GM12892 (cell line): ENCODE measurements at regions not wholly inside any gene's neighbourhood (a gene's known extent, or its start where the extent isn't known, plus 50 kb on each side); places are given as distances from the start of the nearest gene placed in this dataset.

Experiments used
- DNase-seq: peaks from one replicate; pipeline ENCODE4 v3.0.0; 2011; ENCODE audit not compliant: insufficient read length
- FAIRE-seq: peaks from 2 replicates; lab custom pipeline; 2011; peaks lifted over from hg19 to GRCh38; lab: Jason Lieb, UNC
- POLR2A ChIP-seq: IDR thresholded peaks from 2 replicates; pipeline ENCODE4 v1.6.1; 2011; ENCODE audit warnings: low read depth, low read length, control low read depth
- POLR2AphosphoS5 ChIP-seq: IDR thresholded peaks from 2 replicates; pipeline ENCODE4 v1.6.1; 2011; ENCODE audit warnings: low read depth, low read length, control low read depth
- TAF1 ChIP-seq: IDR thresholded peaks from 2 replicates; pipeline ENCODE4 v1.6.1; 2011; ENCODE audit warnings: low read depth, mild to moderate bottlenecking, control low read depth, low read length, borderline replicate concordance

DNA sequence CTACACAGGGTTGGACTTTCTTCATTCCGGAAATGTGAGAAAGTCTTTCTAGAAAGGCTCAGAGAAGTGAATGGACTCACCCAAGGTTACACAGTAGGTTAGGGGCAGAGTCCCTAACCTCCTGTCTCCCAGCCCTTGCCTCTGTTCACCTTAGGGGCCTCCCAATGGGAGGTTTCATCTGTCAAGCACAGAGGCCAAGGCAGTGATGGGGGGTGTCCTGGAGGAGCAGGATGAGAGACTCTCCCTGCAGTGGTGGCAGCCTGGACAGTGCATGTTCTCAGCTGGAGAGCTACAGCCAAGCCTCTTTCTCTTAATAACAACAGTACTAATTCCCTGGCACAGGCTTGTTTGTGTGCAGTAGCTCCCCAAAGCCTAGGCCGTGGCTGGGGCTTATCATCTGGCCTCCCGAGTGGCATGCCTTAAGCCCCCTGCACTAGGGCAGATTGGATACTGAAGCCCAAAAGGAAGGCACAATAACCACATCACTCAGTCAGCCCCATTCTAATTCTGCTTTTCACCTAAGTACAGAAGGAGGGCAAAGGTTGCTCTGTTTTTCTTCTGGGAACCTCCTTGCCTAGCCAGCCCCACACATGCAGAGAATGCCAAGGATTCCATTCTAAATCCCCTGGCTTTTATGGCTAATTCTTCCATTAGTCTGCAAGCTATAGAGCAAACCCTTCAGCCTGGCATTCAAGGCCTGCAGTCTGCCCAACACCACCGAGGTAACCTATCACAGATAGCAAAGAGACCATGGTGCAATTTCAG, 50.2 kb upstream of the XPA start:
- TF ChIP-seq POLR2A (no peak), POLR2AphosphoS5 (no peak), TAF1 (no peak)
- no peak for FAIRE-seq

DNA sequence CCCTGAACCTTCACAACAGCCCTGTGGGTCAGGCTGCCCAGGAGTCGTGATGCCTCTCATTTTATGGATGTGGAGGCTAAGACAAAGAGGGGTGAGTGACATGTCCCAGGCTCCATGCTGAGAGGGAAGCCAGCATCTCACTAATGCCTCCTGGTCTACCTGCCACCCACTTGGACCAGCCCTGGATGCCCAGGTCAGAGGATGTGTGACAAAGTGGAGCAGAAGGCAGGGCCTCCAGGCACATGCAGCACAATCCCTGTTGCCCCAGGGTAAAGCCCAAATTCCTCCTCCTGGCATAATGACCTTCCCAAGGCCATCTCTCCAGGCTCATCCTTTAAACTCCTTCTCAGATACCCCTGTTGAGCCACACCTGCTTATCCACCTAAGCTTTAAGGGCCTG, 51.4 kb upstream of the XPA start:
- DNase-seq (no peak), FAIRE-seq (no peak)
- no peak for TF ChIP-seq POLR2A
- no peak for TF ChIP-seq TAF1
- TF ChIP-seq POLR2AphosphoS5: no peak

More for the DNA sequence above, 50.2 kb upstream of the XPA start:
- DNase-seq: no peak

DNA sequence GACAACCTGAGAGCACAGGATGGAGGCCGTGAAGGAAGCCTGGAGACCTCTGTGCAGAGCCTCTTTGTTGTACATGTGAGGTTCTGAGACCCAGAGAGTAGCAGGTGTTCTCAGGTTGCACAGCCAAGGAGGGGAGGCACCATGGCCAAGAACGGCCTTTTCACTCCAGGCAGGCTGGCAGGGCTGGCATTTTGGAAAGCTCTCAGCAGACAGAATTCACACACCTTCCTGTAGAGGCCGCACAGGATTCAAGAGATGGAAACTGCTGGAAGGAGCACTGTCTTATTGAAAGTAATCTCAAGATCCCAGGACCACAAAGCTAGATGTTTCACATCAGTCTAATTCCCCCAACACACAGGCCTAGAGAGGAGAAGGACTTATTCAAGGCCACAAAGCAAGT, 52.8 kb upstream of the XPA start:
- DNase-seq (no peak), FAIRE-seq (no peak)
- no peak for TF ChIP-seq POLR2AphosphoS5
- TF ChIP-seq POLR2A: no peak
- no peak for TF ChIP-seq TAF1

DNA sequence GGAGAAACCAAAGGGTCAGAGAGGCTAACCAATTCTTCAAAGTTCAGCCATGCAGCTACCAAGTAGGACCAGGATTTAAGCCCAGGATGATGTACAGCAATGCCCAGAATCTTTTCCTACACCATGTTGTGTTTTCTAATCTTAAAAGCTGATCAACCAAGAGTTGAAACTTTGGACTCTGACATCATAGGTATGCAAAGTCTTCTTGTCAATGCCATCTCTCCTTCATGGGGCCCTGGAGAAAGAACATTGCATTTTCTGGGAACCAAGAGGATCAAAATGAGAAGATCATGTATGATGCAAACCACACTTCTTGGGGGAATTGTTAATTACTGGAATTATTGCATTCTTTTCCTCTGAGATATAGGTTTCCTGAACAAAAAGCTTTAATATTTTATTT, 54.4 kb upstream of the XPA start:
- TF ChIP-seq POLR2AphosphoS5 (no peak), POLR2A (no peak), TAF1 (no peak)
- no peak for DNase-seq
- FAIRE-seq: no peak

DNA sequence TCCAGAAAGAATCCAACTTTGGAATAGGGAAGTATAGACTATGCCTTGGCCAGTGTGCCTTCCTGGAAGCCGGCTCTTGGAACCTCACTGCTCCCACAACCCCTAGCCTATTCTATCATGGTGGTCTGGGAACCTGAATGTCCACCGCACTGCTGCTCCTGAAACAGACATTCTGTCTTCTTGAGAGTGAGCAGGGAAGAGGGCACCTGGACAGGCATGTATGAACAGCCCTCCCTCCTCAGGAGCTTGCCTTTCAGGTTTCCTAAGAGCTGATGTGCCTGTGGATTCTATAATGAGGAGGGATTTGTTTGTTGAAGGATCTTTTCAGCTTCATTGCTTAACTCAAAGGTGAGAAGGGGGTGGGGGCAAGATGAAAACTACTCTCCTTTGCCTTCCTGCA, 55.1 kb upstream of the XPA start:
- no peak for DNase-seq
- TF ChIP-seq TAF1 (no peak), POLR2AphosphoS5 (no peak), POLR2A (no peak)
- no peak for FAIRE-seq

DNA sequence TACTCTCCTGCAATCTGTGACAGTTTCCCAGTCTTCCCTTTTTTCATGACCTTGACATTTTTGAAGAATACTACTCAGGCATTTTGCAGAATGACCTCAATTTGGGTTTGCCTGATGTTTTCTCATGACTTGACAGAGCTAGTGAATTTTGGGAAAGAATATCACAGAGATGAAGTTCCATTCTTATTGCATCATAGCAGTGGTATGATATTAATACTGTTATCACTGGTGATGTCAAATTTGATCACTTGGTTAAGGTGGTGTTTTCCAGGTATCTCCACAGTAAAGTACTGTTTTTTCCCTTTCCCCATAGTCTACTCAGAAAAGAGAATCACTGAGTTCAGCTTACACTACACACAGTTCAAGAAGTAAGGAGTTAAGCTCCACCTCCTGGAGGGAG, 56.2 kb upstream of the XPA start:
- DNase-seq (no peak), FAIRE-seq (no peak)
- TF ChIP-seq POLR2A (no peak), TAF1 (no peak), POLR2AphosphoS5 (no peak)

DNA sequence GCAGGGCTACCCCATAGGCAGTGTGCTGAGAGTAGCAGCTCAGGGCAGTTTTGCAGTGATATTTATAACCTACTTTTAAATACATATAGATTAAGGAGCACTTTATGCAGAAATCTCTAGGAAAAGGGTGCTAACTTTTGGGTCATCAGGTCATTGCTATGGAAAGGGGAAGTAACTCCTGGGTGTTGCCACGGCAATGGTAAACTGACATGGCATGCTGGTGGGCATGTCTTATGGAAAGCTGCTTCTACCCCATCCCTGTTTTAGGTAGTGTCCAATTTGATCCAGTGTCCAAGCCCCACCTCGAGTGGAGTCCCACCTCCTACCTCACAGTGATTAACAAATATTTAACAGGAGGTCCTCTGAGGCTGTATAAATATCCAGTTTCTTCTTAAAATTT, 56.8 kb upstream of the XPA start:
- DNase-seq: no peak
- TF ChIP-seq TAF1: no peak
- no peak for TF ChIP-seq POLR2AphosphoS5
- TF ChIP-seq POLR2A: no peak
- FAIRE-seq: no peak

DNA sequence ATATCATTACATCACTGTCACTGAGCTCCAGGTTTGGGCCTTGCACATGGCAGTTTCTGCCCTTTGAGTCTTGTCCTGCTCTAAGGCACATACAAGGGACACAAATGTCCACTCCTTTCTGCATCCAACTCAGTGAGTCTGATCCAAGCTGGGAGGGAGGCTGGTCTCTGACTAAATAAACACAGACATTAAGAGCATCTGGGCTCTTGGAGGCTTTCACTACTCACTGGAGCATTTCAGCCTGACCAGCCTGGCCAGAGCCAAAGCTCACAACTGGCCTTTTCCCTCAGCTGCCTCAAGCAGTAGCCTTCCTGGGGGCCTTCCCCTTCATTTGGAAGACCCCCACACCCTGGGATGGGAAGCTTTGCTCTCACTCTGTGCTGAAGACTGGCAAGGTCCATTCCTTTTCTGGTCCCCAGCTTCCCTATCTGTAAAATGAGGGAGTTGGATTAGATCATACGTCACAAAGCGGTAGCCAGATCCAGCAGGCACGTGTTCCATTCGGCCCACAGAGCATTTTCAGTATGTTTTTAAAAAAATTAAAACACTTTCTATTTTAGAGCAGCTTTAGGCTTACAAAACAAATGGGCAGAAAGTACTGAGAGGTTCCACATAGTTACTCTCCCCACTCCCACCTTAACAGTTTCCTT, 58.6 kb upstream of the XPA start:
- no peak for TF ChIP-seq TAF1
- no peak for TF ChIP-seq POLR2A
- TF ChIP-seq POLR2AphosphoS5: no peak
- DNase-seq: no peak
- FAIRE-seq: no peak

DNA sequence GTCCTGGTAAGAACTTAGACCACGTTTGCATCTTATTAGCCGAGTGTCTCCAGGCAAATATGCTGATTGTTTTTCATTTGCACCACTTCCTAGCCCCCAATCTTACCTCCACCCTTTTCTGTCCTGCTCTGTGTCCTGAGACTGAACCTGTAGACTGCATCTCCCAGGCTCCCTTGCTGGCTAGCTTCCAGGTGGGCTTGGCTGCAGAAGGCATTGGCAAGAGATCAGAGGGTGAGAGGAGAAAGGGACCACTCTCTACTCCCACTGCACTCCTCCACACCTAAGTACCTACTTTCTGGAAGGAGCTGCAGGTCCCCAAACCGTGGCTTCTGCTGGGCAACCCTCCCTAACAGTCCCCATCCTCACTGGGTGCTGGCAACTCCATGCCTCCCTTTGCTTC, 59.9 kb upstream of the XPA start:
- DNase-seq (no peak), FAIRE-seq (no peak)
- TF ChIP-seq POLR2AphosphoS5 (no peak), TAF1 (no peak), POLR2A (no peak)

DNA sequence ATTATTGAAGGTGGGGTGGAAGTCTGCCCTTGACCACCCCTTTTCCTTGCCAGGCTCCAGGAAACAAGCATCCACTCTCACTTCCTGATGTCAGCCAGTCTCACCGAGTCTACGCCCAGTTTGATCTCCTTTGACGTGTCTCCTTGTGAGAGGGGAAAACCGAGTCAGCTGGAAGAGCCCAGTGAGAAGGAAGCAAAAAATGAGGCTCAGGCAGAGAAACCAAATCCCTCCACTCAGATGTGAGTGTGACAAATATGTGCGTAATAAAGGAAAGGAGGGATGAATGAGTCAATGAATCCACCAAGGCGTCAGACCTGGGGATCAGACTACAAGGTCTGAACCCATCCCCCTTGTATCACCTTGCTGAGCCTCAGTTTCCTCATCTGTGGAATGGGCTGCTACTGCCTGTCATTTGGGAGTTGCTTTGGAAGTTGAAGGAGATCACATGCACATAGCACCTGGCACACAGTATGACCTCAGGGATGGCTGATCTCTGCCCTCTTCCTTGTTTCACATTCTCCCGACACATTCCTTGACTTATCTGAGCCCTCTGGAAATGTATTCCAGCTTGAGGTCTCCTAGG, 61.3 kb upstream of the XPA start:
- FAIRE-seq (no peak), DNase-seq (no peak)
- TF ChIP-seq POLR2AphosphoS5: no peak
- no peak for TF ChIP-seq TAF1
- no peak for TF ChIP-seq POLR2A

DNA sequence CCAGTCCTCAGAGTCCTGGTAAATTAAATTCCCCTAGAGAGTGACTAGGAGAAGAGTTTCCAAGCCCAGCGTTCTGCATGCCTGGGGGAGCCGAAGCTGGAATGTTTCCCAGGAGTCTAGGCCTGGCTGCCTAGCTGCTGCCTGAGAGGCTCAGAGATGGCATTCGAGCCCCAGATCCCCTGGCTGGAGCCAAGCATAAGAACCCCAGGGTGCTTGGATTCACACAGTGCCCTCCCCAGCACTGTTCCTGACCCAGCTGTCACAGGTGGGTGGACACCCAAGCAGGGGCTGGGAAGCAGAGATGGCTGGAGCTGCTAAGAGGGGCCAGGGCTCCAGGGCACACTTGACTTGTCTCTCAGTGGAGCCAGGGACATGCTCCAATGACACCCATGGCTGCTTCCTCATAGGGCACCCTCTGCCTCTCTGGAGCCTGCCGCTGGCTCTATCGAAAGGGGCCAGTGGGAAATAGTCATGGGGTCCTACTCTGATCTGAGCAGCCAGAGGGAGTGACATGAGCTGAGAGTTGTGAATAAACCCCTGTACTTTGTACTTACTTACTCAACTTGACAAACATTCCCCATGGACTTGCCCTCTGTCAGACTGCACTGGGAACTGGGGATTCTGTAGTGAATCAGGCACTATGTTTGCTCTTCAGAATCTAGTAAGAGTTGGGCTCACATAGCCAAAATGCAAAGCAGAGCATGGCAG, 62.6 kb upstream of the XPA start:
- DNase-seq: no peak
- FAIRE-seq: no peak
- TF ChIP-seq TAF1 (no peak), POLR2A (no peak), POLR2AphosphoS5 (no peak)
